ENCODE measurements at regions not wholly inside any gene's neighbourhood (a gene's known extent, or its start where the extent isn't known, plus 50 kb on each side); places are given as distances from the start of the nearest gene placed in this dataset.

DNA sequence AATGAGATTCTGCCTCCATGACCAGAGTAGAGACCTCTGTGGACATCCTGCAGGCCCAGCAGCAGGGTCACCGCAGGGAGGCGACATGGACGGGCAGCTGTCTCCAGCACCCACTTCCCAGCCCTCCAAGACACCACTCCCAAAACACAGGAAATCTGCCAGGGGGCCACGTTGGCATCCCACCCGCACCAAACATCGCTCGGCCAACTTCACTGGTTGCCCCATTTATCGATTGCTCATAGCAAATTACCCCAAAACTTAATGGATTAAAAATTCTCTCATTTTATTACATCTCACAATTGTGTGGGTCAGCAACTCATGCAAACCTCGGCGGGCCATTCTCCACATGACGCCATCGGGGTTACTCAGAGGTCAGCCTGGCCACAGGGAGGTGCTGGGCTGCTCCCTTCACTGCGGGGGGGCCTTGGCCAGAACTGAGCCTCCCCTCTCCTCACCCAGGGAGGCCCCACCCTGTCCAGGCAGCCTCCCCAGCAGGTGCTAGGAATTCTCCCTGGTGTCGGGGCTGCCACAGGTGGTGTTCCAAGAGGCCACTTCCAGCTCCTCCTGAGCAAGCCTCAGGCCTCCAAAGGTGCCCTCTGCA lies 420.7 kb upstream of the MYT1L start (continued):
- no peak for TF ChIP-seq ZFP1 (CRISPR knock-in tag; IDR thresholded peaks at IDR 0.05)
- TF ChIP-seq PYGO2 (tag; IDR thresholded peaks at IDR 0.05): no peak

DNA sequence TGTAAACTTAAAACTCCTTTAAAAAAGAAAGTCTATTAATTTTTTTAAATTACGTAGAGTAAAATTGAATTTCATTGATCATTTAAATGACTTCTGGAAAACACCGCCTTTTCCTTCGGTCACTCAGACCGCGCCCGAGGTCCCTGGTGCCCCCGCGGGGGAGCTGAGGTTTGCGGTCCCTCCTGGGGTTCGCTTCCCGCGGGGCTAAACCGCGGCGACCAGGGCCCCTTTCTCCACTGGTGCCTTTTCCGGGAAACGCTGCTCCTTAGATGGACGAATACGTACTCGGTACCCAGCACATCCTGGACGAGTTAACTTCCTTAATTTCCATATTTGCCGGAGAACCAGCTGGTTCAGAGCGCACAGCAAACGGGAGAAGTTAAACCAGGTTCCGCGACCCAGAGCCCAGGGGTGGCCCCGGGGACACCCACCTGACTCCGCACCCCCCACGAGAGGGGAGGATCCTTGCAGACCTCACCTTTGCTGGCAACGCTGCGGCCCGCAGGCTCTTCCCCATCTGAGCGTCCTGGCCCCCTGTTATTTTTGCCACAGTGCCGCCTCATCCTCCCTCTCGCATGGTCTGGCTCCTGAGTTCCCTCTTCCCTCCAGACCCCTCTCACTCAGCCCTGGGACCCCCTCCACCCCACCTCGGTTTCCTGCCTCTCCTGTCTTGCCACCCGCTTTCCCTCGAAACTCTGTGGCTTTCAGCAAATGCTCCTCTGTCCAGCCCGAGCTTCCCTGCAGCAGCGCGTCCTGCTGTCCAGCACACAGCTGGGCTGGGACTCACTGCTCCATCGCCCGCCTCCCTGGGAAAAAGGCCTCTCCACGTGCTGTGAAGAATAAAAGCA lies 420.0 kb upstream of the MYT1L start:
- Histone ChIP-seq H4K20me1 (replicated peaks; ENCODE audit: control insufficient read depth, insufficient read depth, low read length) (no peaks in the 10 kb centered on the region), H2AFZ (ENCODE audit: low read depth, low read length) (no peak overlapping the region), H3K36me3 (ENCODE audit: control insufficient read depth, insufficient read depth, low read length) (no peaks in the 10 kb centered on the region), H3K27ac (ENCODE audit: extremely low read depth, low read depth, low read length) (no peak overlapping the region), H3K27me3 (ENCODE audit: control insufficient read depth in 2 of 2, insufficient read depth in 2 of 2, low read length in 2 of 2) (peaks cover 0 to 5% of the 10 kb centered on the region in 2 experiments; a peak in 2 of 5 replicates), H3K4me2 (ENCODE audit: insufficient read depth, low read length) (no peak overlapping the region), H3K79me2 (ENCODE audit: control insufficient read depth, insufficient read depth, low read length) (no peaks in the 10 kb centered on the region), H3K4me1 (replicated peaks in 1 of 2; ENCODE audit: control insufficient read depth in 2 of 2, insufficient read depth in 2 of 2, low read length in 2 of 2) (peaks cover 0 to 6% of the 10 kb centered on the region in 2 experiments; a peak in 1 of 5 replicates), H3K9ac (ENCODE audit: insufficient read depth in 1 of 2, low read depth in 2 of 2, low read length in 2 of 2) (no peak overlapping the region), H3K9me3 (replicated peaks; ENCODE audit: control insufficient read depth, insufficient read depth, low read depth, low read length) (no peaks in the 10 kb centered on the region), H3K9me1 (ENCODE audit: control insufficient read depth, insufficient read depth, low read length) (no peaks in the 10 kb centered on the region), H3K4me3 (no peak overlapping the region)
- in situ Hi-C loops (cut with MboI): no loop called here
- FAIRE-seq (no peak), ATAC-seq (no peak), DNase-seq (ENCODE audit: extremely low read depth in 1 of 4, low spot score in 3 of 4) (no peak)
- POLR2A ChIA-PET: no interaction called here
- intact Hi-C loops (cut with micrococcal nuclease): no loop called here
- 19% methylated on average over 39 of the region's 44 CpGs for WGBS (ENCODE audit: insufficient coverage, low coverage, missing lambda C conversion rate)
- CTCF ChIA-PET (ENCODE audit: low intra/inter-chr PET ratio): no interaction called here
- no TSS peak for BruUV-seq (replicated peaks)
- TF ChIP-seq, protein P1, sequence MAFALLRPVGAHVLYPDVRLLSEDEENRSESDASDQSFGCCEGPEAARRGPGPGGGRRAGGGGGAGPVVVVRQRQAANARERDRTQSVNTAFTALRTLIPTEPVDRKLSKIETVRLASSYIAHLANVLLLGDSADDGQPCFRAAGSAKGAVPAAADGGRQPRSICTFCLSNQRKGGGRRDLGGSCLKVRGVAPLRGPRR (CRISPR knock-in tag; IDR thresholded peaks at IDR 0.05): no peak
- no peak for TF ChIP-seq ZNF282 (CRISPR knock-in tag; IDR thresholded peaks at IDR 0.05)
- no peak for TF ChIP-seq GABPB2 (CRISPR knock-in tag; conservative IDR thresholded peaks at IDR 0.05)
- TF ChIP-seq, protein P2, sequence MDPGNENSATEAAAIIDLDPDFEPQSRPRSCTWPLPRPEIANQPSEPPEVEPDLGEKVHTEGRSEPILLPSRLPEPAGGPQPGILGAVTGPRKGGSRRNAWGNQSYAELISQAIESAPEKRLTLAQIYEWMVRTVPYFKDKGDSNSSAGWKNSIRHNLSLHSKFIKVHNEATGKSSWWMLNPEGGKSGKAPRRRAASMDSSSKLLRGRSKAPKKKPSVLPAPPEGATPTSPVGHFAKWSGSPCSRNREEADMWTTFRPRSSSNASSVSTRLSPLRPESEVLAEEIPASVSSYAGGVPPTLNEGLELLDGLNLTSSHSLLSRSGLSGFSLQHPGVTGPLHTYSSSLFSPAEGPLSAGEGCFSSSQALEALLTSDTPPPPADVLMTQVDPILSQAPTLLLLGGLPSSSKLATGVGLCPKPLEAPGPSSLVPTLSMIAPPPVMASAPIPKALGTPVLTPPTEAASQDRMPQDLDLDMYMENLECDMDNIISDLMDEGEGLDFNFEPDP (CRISPR knock-in tag; IDR thresholded peaks at IDR 0.05): no peak
- TF ChIP-seq HNRNPL (IDR thresholded peaks at IDR 0.05; ENCODE audit: low read depth, low read length): no peak
- no peak for TF ChIP-seq HNRNPH1 (optimal IDR thresholded peaks at IDR 0.05; ENCODE audit: low read depth, low read length)
- TF ChIP-seq ZNF23 (CRISPR knock-in tag; IDR thresholded peaks at IDR 0.05): no peak
- TF ChIP-seq, protein P3, sequence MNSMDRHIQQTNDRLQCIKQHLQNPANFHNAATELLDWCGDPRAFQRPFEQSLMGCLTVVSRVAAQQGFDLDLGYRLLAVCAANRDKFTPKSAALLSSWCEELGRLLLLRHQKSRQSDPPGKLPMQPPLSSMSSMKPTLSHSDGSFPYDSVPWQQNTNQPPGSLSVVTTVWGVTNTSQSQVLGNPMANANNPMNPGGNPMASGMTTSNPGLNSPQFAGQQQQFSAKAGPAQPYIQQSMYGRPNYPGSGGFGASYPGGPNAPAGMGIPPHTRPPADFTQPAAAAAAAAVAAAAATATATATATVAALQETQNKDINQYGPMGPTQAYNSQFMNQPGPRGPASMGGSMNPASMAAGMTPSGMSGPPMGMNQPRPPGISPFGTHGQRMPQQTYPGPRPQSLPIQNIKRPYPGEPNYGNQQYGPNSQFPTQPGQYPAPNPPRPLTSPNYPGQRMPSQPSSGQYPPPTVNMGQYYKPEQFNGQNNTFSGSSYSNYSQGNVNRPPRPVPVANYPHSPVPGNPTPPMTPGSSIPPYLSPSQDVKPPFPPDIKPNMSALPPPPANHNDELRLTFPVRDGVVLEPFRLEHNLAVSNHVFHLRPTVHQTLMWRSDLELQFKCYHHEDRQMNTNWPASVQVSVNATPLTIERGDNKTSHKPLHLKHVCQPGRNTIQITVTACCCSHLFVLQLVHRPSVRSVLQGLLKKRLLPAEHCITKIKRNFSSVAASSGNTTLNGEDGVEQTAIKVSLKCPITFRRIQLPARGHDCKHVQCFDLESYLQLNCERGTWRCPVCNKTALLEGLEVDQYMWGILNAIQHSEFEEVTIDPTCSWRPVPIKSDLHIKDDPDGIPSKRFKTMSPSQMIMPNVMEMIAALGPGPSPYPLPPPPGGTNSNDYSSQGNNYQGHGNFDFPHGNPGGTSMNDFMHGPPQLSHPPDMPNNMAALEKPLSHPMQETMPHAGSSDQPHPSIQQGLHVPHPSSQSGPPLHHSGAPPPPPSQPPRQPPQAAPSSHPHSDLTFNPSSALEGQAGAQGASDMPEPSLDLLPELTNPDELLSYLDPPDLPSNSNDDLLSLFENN (IDR thresholded peaks at IDR 0.05; ENCODE audit: low read depth in 2 of 2, low read length in 2 of 2): no peak
- no peak for TF ChIP-seq NONO (IDR thresholded peaks at IDR 0.05; ENCODE audit: low read depth in 2 of 2, low read length in 1 of 2)
- no peak for TF ChIP-seq CTBP1 (IDR thresholded peaks at IDR 0.05; ENCODE audit: borderline replicate concordance)

Data from K562 (cell line).